ENCODE measurements at regions not wholly inside any gene's neighbourhood (a gene's known extent, or its start where the extent isn't known, plus 50 kb on each side); places are given as distances from the start of the nearest gene placed in this dataset.

GRCh38 chr10:64350665-64351064 is 829.5 kb downstream of the REEP3 start (continued):
- TF ChIP-seq ZNF639 (CRISPR knock-in tag; conservative IDR thresholded peaks at IDR 0.05) (no peak), CEBPZ (IDR thresholded peaks at IDR 0.05; ENCODE audit: low read length) (no peak), NFYB (CRISPR knock-in tag; IDR thresholded peaks at IDR 0.05) (no peak), MLLT10 (CRISPR knock-in tag; IDR thresholded peaks at IDR 0.05) (no peak), ZNF484 (CRISPR knock-in tag; IDR thresholded peaks at IDR 0.05; ENCODE audit: borderline replicate concordance, low read depth) (no peak), ZNF431 (CRISPR knock-in tag; IDR thresholded peaks at IDR 0.05; ENCODE audit: borderline replicate concordance, low read depth) (no peak)

GRCh38 chr10:64358907-64359306 is 837.7 kb downstream of the REEP3 start:
- H3K9ac ChIP-seq (ENCODE audit: insufficient read depth, low read depth, low read length): no peak overlapping the region
- CTCF ChIA-PET (ENCODE audit: low intra/inter-chr PET ratio, low total read pairs): no interaction called here
- H3K9me3 ChIP-seq (ENCODE audit: low read length): no peaks in the 10 kb centered on the region
- POLR2A ChIA-PET: no interaction called here
- H2AFZ ChIP-seq (ENCODE audit: low read length): no peak overlapping the region
- no peak for DNase-seq (ENCODE audit: low spot score)
- intact Hi-C loops (cut with micrococcal nuclease; ENCODE audit: unreplicated experiment): no loop called here
- H3K4me1 ChIP-seq (ENCODE audit: insufficient read depth, low read length): no peaks in the 10 kb centered on the region
- ATAC-seq: no peak
- BruUV-seq (replicated peaks): no TSS peak
- no peaks in the 10 kb centered on the region for H3K27me3 ChIP-seq (ENCODE audit: control insufficient read depth in 1 of 2, insufficient read depth in 2 of 2, low read length in 2 of 2)
- no peaks in the 10 kb centered on the region for H3K36me3 ChIP-seq (replicated peaks in 1 of 2; ENCODE audit: control insufficient read depth in 1 of 2, insufficient read depth in 2 of 2, low read length in 2 of 2)
- in situ Hi-C loops (cut with HindIII; ENCODE audit: extremely low pct_ligation_motif_present, low pct_unique_long_range_greater_than_20kb): no loop called here
- no peak overlapping the region for H3K4me3 ChIP-seq (replicated peaks in 1 of 3; ENCODE audit: insufficient read depth in 1 of 3, low read depth in 2 of 3, low read length in 3 of 3)
- H3K4me2 ChIP-seq (ENCODE audit: low read depth, low read length): no peak overlapping the region
- H3K79me2 ChIP-seq (ENCODE audit: insufficient read depth, low read length): no peaks in the 10 kb centered on the region
- WGBS (ENCODE audit: low lambda C conversion rate): under 1% methylated on average over 4 of the region's 4 CpGs
- no peak overlapping the region for H3K27ac ChIP-seq (ENCODE audit: extremely low read length, insufficient read depth, low read length)
- no peak for FAIRE-seq
- H4K20me1 ChIP-seq (ENCODE audit: insufficient read depth, low read length): no peaks in the 10 kb centered on the region
- TF ChIP-seq CEBPZ (IDR thresholded peaks at IDR 0.05; ENCODE audit: low read length) (no peak), CREB3 (CRISPR knock-in tag; IDR thresholded peaks at IDR 0.05) (no peak)

Data from HepG2 (cell line).